DMS153 (cell line): ENCODE measurements at regions not wholly inside any gene's neighbourhood (a gene's known extent, or its start where the extent isn't known, plus 50 kb on each side); places are given as distances from the start of the nearest gene placed in this dataset.
"Not testable (repeated sequence)": the region's sequence is repeated elsewhere in the genome, so short reads cannot be mapped to it uniquely, and the experiment has no call there.

Experiments
- DNase-seq: peaks from one replicate; lab custom pipeline; 2025; lab: John Stamatoyannopoulos, UW

DNA sequence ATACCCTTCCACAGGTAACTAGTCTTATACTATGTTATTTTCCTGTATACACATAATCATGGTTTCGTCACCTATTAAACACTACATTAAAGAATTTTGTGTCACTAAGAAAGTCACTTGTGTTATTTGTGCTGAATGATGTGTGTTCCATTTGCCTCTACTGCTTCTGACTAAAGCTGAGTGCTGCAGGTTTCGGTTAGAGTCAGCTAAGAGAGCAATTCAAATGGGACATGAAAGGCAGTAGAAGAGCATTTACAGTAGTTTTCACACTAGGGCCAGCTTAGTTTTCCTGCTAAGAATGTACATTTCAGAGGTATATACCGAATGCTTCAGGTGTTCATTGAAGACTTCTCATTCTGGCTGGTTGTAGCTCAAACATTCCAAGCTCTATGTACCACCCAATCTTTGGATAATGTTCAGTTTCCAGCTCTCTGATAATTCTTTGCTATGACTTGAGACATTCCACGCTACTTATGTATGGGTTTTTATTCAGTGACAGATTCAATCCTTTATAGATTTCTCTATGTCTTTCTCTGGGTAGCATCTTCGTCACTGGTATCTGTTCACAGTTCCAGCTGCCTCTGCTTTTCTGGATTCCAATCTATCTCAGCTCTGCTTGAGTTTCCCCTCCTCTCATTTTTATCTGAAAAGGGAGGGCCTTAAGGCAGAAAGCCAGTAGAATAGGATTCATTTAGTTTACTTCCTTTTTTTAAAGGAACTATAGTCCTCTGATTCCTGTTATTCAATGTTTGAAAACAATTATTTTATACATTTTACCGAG is 164.4 kb downstream of the CXXC4 start:
- no peak for DNase-seq

DNA sequence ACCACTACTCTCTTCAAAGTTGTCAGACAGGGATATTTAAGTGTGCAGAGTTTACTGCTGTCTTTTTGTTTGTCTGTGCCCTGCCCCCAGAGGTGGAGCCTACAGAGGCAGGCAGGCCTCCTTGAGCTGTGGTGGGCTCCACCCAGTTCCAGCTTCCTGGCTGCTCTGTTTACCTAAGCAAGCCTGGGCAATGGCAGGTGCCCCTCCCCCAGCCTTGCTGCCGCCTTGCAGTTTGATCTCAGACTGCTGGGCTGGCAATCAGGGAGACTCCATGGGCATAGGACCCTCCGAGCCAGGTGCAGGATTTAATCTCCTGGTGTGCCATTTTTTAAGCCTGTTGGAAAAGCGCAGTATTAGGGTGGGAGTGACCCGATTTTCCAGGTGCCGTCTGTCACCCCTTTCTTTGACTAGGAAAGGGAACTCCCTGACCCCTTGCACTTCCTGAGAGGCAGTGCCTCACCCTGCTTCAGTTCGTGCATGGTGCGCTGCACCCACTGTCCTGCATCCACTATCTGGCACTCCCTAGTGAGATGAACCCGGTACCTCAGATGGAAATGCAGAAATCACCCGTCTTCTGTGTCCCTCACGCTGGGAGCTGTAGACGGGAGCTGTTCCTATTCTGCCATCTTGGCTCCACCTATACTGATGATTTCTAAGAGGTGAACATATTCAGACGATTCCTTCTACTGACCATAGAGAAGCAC is 167.6 kb downstream of the CXXC4 start:
- not testable (repeated sequence) for DNase-seq

DNA sequence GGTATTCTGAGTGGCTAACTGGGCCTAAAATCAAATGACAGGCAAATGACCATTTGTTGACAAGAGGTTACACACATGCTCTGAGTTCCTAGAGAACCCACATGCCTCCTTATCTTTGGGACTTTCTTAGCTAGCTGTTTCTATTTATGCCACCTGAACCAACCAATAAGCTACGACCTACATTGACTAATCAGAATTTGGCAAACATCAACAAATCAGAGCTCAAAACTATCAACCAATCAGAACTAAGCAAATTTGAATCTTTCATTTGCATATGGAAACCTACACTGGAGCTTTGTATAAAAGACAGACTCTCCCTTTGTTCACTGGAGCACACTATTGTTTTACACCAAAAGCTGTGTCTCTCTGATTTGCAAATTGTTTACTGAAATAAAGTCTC is 192.0 kb downstream of the CXXC4 start:
- DNase-seq: no peak

DNA sequence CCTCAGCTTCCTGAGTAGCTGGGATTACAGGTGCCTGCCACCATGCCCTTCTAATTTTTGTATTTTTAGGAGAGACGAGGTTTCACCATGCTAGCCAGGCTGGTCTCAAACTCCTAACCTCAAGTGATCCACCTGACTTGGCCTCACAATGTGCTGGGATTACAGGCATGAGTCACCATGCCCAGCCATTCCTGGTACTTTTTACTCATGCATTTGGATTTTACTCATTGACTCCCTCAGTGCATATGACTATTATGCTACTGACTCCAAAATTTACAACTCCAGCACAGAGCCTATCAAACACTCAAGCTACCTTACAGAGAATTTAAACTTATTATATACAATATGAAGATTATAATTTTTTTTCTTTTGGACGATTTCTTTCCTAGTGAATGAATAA is 199.9 kb downstream of the CXXC4 start:
- no peak for DNase-seq

DNA sequence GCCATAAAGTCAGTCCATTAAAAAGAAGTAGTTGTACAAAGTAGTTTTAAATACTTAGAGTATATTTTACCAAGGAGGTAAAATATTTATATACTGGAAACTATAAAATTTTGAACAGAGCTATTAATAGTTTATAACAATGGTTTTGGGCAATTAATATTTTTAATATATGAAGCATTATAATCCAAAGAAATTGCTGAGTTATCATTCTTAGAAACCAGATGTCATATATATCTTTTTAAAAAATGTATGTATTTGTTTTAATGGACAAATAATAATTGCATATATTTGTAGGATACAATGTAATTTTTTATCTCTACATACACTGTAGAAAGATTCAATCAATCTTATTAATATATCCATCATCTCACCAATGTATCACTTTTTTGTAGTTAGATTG is 207.8 kb downstream of the CXXC4 start:
- DNase-seq: no peak

DNA sequence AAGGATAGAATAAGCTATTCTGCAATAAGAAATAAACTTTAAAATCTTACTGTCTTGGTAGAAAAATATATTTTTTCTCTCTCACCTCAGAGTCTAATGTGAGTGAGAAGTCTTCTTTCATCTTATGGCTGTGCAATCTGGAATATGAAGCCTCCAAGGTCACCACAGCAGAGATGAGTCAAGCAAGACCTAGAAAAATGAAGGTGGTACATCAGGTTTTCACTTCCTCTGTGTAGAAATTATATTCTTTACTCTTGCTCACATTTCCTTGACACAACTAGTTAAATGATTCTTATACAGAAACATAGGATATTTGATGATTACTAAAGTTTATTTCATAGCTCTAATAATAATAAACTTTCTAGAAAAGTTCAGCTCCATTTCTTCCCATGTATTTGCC is 211.4 kb downstream of the CXXC4 start:
- DNase-seq: no peak

DNA sequence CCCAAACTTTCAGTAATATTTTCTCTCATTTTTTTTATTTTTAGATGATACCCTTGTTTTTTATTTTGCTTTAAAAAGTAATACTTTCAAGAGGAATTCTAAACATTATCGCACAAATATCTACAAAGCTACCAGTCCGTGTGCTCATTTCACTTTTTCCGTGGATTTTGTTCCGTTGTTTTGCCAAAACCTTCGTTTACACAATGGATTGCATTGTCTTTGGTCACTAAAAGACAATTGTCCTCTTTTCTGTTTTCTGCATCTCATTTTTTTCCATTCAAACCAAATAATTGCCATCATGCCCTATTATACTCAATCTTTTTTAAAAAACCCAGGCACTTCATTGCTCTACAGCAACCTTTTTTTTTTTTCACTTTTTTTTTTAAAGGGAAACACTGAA is 214.9 kb downstream of the CXXC4 start:
- no peak for DNase-seq

DNA sequence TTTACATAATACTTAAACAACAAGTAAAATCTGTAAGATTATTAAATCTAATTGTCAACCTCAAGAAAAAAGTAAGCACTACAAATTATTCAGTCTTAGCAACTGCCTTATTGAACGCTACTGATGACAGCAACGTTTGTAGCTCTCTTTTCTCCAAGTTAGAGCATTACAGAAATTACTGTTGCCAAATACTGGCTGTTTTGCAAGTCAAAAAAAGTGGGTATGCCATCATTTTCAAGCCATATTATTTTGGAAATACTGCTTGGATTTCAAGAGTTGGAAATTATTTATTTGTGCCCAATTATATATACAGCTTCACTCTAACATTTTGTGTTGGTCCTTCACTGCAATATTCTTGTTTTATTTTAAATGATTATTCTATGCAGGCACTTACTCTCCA is 221.7 kb downstream of the CXXC4 start:
- DNase-seq: no peak

DNA sequence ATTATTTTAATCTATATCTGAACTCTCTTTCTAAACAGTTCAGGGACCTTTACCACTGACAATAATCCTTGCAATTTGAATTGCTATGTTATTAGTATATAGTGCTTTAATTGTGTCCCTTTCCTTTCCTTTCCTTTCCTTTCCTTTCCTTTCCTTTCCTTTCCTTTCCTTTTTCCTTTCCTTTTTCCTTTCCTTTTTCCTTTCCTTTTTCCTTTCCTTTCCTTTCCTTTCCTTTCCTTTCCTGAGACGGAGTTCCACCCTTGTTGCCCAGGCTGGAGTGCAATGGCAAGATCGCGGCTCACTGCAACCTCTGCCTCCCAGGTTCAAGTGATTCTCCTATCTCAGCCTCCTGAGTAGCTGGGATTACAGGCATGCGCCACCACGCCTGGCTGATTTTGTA is 225.1 kb downstream of the CXXC4 start:
- DNase-seq: not testable (repeated sequence)

DNA sequence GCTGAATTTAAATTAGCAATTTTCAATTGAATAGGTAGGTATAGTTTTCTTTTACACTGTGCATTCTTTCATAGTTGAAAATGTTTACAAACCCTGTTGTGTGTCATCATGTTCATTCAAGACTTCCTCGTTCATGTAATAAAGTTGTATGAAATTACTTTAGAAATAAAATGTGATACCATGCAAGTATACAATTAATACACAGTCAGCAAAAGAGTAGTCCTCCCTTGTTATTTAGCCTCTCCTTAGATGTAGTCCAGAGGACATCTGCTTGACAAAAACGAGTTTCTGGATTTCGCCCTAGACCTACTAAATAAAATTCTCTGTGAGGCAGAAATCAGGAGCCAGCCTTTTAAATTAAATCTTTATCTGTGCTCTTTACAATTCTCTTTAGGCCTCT is 231.6 kb downstream of the CXXC4 start:
- DNase-seq: no peak

DNA sequence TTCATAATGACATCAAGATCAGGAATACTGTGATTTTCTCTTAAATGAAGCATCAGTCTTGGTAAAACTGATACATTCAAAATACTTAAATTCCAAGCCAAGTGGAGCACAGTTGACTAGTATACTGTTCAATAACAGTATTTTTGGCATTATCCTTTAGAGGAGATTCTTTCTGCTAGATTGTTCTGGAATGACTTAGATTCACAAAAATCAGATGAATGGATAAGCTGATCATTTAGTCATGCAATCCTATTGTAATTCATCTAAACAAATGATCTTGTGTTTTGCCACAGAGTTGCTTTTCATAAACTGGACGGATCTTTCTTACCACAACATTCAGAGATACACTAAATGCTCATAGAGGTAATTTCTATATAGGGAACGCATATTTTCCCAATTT is 232.0 kb downstream of the CXXC4 start:
- DNase-seq: no peak

DNA sequence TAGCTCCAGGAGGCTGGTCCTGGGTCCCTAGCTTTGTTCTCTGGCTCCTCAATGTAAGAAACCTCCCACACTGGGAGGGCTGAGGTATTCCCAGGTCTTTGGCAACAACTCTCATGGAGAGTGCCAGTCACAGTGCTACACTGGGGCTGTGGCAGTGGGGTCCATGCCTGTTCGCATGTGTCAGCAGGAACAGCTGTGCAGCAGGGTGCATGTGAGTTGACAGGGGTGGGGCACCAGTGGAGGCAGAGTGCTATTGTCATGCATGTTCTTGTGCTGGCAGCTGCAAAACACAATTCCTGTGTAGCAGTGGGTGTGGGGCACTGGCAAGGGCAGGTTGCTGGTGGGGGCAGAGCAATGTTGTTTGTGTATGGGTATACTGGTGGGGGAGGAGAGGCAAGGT is 246.0 kb downstream of the CXXC4 start:
- no peak for DNase-seq

DNA sequence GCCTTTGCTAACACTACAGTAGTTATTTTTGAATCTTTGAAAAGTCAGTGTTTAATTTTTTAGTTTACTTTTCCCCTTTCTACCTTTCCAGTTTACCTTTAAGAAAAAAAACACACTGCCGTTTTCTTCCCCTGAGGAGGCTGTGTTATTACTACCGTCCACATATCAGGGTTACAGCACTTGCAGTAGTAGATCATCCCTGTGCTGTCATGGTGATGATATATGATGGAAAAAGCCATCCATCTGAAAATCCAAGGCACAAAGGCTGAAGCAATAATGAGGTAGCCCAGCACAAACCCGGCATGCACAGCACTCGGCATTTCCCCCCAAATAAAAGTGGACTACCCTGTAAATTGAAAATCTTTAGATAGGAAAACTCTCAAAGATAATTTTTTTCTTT is 258.7 kb downstream of the CXXC4 start:
- no peak for DNase-seq

DNA sequence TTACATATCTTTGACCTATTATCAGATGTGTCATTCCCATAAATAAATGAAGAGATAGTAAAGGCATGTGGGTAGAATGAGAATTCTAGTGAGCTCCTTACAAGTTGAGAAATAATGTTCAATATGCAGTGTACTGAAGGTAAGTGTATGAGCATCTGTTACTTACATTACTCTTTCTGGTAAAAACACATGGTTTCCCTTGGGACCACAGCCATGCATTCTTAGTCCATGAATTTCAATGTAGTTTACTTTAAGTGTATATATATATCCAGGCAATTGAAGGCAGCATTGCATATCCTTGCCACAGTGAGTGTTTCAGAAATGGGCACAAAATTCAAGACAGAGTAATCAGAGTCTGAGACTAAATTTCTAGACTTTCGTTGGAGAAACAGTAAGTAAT is 277.2 kb downstream of the CXXC4 start:
- DNase-seq: no peak

DNA sequence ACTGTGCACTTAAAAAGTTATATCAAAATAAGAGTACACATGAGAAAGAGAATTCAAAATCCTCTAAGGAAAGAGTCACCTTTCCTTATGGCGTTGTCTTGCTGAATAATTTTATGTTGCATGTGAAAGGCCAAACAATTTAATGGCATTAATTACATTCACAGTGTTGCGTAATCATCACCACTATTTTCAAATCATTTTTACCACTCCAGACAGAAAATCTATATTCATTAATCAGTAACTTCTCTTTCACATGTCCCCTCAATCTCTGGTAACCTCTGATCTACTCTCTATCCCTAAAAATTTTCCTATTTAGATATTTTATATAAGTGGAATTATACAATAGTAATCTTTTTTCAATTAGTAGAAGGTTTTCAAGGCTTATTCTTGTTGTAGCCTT is 283.0 kb downstream of the CXXC4 start:
- no peak for DNase-seq

DNA sequence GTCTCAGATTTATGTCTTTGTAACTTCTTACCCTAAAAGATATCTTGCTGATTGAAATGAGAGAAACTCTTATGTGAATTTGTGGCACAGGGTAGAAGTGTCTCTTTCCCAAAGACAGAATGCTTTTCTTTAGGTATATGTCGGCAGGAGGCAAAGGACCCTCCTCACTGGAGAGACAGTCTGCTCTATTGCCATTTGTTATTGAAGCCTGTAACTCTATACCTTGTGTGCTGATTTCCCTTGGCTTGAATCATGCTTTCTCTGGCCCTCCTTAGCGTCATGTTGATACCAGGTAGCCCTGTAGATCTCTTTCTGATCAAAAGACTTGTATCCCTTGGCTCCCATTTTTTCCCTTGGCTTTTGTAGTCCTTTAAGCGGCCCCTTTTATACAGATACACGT is 284.3 kb downstream of the CXXC4 start:
- no peak for DNase-seq

DNA sequence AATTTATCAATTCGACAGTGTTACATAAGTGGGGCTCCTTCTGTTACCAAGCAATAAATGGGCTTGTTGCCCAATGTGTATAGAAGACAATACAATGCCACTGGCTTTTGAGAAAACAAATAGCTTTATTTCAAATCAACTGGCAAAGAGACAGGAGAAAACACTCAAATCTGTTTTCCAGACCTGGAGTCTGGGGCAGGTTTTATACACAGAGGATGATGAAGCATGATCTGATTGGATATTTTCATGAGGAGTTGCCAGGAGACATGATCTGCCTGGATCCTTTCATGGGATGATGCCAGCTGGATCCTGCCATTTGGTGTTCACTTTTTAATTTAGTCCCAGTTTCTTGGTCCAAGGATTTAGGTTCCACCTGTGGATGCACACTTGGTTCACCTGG is 287.9 kb downstream of the CXXC4 start:
- peak; percentile 65 for DNase-seq

DNA sequence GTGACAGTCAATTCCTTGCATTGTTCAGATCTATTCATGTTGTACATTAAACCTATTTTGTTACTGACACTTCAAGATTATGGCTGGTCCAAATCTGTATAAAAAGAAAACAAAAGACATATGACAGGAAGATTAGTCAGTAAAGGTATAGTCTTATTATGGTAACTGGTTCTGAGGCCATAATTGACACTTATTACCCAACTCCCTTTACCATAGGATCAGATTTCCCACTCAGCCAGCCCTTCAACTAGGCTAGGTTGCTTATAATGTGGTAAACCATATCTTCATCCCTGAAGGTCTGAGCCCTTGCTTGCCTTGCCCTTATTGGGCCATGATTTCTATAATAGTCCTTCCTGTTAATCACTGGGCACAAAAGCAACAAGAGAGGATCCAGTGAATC is 289.6 kb downstream of the CXXC4 start:
- DNase-seq: peak; percentile 42

DNA sequence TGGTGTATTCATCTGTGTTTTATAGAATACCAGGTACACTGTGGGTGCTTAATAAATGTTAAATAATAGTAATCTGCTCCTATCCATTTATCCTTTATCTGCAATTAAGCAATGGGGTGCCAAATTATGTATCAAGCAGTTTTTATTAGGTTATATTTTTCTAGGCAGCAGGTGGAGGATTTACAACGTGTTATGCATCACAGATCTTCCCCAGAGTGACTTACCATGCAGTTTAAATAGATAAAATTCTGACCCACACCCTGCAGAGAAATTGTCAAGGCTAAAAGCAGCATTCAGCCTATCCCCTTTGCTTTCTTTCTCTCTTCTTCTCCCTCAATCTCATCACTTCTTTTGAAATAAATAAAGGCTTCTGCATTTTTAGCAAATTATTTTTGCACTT is 306.4 kb downstream of the CXXC4 start:
- DNase-seq: no peak

DNA sequence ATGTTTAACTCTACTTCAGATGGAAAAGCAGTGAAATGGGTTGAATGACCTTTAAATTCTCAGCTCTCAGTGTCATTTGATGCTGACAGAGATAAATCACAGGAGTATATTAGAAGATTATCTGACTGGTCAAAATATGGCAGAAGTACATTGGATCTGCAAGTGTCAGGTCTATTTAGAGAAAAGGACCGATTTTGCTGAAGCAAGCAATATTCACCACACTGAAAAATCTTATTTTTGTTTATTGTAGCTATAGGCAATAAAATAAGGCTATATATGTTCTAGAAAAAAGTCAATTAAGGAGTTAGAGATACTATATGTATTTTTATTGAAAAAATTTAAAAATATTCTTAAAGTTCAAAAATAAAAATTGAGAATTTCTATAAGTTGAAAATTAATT is 325.3 kb downstream of the CXXC4 start:
- no peak for DNase-seq

DNA sequence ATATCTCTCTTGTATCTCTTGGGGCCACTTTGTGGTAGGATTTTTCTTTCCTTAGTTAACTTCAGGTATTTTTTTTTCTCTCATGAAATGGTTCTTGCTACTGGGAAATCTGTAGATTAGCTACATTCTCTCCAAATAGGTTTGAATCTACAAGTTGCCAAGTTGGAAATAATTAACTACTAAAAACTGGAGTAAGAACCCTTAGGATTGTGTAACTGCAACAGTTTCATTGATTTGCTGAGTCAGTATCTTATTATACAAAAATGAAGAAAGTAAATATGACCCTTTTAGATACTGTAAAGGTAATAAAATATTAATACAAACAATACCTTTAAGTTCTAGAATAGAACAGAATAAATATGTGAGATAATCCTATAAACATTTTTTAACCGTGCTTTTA is 327.9 kb downstream of the CXXC4 start:
- no peak for DNase-seq

DNA sequence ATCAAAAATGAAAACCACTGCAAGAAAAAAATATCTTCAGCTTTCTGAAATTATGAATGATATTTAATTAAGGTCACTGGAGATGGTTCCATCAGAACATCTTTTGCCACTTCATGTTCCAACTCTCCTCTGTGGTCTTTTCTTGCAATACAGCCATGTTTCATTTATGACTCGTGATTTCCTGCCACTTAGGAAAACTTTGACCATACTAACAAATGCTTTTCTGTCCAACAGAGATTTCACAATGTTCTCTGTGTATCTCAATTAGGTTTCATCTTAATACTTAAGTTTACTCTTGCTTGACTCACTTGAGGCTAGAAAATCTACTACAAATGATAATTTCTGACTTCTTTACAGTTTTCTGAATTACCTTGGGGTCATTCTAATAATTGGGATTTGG is 330.9 kb downstream of the CXXC4 start:
- DNase-seq: no peak

DNA sequence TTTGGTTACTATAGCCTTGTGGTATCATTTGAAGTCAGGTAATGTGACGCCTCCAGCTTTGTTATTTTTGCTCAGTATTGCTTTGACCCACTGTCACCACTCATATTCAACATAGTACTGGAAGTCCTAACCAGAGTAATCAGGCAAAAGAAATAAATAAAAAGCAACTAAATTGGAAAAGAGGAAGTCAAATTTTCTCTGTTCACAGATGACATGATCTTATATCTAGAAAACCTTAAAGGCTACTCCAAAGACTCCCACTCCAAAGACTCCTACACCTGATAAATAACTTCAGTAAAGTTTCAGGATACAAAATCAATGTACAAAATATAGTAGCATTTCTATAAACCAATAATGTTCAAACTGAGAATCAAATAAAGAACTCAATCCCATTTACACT is 348.6 kb downstream of the CXXC4 start:
- no peak for DNase-seq

DNA sequence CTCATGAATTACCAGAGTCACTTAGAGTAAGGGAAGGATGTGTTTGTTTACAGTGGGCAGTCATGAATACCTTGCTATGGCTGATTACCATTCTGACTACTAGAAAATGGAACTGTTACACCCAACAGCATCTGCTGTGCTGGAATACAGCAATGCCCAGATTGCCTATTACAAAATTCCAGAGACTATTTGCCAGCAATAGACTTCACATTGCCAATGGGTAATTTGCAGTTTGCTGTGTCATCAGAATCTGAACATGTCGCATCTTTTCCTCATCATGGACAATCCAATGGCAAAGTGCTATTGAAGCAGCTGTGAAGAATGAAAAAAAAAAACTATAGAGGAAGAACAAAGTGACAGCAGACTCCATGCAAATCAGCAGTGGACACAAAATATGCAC is 356.6 kb downstream of the CXXC4 start:
- no peak for DNase-seq
